ENCODE measurements at regions not wholly inside any gene's neighbourhood (a gene's known extent, or its start where the extent isn't known, plus 50 kb on each side); places are given as distances from the start of the nearest gene placed in this dataset.

DNA sequence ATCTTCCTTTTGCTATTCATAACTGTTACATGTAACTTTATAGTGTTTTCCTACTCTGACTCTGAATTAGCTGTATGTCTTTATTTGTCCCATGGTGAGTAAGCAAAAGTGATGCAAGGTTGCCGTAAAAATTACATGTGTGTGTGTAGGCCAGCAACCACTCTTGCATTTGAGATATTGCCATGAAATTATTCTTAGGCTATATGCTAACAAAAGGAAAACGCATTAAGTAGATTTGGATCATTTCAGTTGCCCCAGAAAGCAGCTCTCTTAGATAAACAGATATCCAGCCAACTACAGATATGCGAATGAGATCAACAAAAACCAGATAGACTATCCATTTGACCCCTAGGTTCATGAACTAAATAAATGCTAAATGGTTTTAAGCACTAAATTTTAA, 73.6 kb downstream of the CYLC2 start:
- Histone ChIP-seq H4K91ac (ENCODE audit: low read length) (no peak overlapping the region), H3K4me3 (ENCODE audit: insufficient read depth in 1 of 2, low read depth in 1 of 2, low read length in 2 of 2) (no peak overlapping the region), H2AK5ac (ENCODE audit: low read length, severe bottlenecking) (no peak overlapping the region), H2BK120ac (ENCODE audit: low read depth, low read length) (no peak overlapping the region), H2BK15ac (ENCODE audit: low read depth, poor library complexity, severe bottlenecking) (no peak overlapping the region), H3K9me3 (ENCODE audit: control insufficient read depth, low read length) (peaks cover 2% of the 10 kb centered on the region), H3K18ac (ENCODE audit: low read depth in 1 of 2, low read length in 2 of 2) (no peak overlapping the region), H3K27me3 (ENCODE audit: control insufficient read depth in 1 of 2, insufficient read depth in 1 of 2, low read length in 2 of 2) (no peaks in the 10 kb centered on the region), H3K79me1 (replicated peaks; ENCODE audit: low read length, poor library complexity, severe bottlenecking) (no peaks in the 10 kb centered on the region), H3K14ac (ENCODE audit: low read length in 2 of 2) (no peak overlapping the region), H3K36me3 (ENCODE audit: control insufficient read depth in 1 of 2, insufficient read depth in 2 of 2, low read depth in 1 of 2, low read length in 2 of 2) (no peaks in the 10 kb centered on the region), H2BK5ac (ENCODE audit: low read depth, low read length, poor library complexity, severe bottlenecking) (no peak overlapping the region), H3K4me2 (ENCODE audit: low read length, poor library complexity, severe bottlenecking) (no peak overlapping the region), H2BK12ac (ENCODE audit: low read length in 2 of 2) (no peak overlapping the region), H3K9ac (ENCODE audit: low read length) (no peak overlapping the region), H3K4ac (ENCODE audit: low read depth in 1 of 2, low read length in 2 of 2) (no peak overlapping the region), H3K4me1 (ENCODE audit: control insufficient read depth, insufficient read depth, low read depth, low read length) (no peaks in the 10 kb centered on the region), H4K8ac (ENCODE audit: low read length) (no peak overlapping the region), H3K23ac (ENCODE audit: low read length in 2 of 2) (no peak overlapping the region), H2AFZ (ENCODE audit: low read depth, low read length) (no peak overlapping the region), H3K27ac (ENCODE audit: low read length, poor library complexity, severe bottlenecking) (no peak overlapping the region)
- DNase-seq = no peak
- WGBS = 97% methylated on average over 2 of the region's 3 CpGs

DNA sequence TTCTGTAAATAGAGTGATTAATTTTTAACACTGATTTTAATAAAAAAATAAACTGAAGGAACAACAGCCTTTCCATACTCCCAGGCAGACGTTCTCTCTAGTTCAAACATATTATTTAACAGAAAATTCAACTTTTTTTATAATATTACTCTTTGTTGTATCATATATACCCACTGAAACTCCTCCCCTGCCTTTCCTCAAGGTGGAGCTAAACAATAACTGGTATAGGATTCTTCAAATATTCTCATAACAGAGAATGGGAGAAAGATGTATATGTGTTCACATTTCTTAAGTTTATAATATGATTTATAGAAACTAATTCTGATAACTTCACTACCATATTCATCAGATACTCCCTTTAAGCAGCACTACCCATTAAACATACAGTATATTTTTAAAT, 83.4 kb downstream of the CYLC2 start:
- no peak for DNase-seq
- Histone ChIP-seq H4K91ac (ENCODE audit: low read length) (no peak overlapping the region), H2BK120ac (ENCODE audit: low read depth, low read length) (no peak overlapping the region), H3K4me1 (ENCODE audit: control insufficient read depth, insufficient read depth, low read depth, low read length) (no peaks in the 10 kb centered on the region), H2BK5ac (ENCODE audit: low read depth, low read length, poor library complexity, severe bottlenecking) (no peak overlapping the region), H3K4ac (ENCODE audit: low read depth in 1 of 2, low read length in 2 of 2) (no peak overlapping the region), H2AFZ (ENCODE audit: low read depth, low read length) (no peak overlapping the region), H2BK15ac (ENCODE audit: low read depth, poor library complexity, severe bottlenecking) (no peak overlapping the region), H4K8ac (ENCODE audit: low read length) (no peak overlapping the region), H3K27me3 (ENCODE audit: control insufficient read depth in 1 of 2, insufficient read depth in 1 of 2, low read length in 2 of 2) (no peaks in the 10 kb centered on the region), H2BK12ac (ENCODE audit: low read length in 2 of 2) (no peak overlapping the region), H3K79me1 (replicated peaks; ENCODE audit: low read length, poor library complexity, severe bottlenecking) (no peaks in the 10 kb centered on the region), H3K9me3 (ENCODE audit: control insufficient read depth, low read length) (peaks cover 8% of the 10 kb centered on the region), H3K14ac (ENCODE audit: low read length in 2 of 2) (no peak overlapping the region), H3K36me3 (ENCODE audit: control insufficient read depth in 1 of 2, insufficient read depth in 2 of 2, low read depth in 1 of 2, low read length in 2 of 2) (no peaks in the 10 kb centered on the region), H3K27ac (ENCODE audit: low read length, poor library complexity, severe bottlenecking) (no peak overlapping the region), H2AK5ac (ENCODE audit: low read length, severe bottlenecking) (no peak overlapping the region), H3K4me2 (ENCODE audit: low read length, poor library complexity, severe bottlenecking) (no peak overlapping the region), H3K23ac (ENCODE audit: low read length in 2 of 2) (no peak overlapping the region), H3K18ac (ENCODE audit: low read depth in 1 of 2, low read length in 2 of 2) (no peak overlapping the region), H3K4me3 (ENCODE audit: insufficient read depth in 1 of 2, low read depth in 1 of 2, low read length in 2 of 2) (no peak overlapping the region), H3K9ac (ENCODE audit: low read length) (no peak overlapping the region)
- no CpG with 5 or more reads among the region's 1 CpG for WGBS

DNA sequence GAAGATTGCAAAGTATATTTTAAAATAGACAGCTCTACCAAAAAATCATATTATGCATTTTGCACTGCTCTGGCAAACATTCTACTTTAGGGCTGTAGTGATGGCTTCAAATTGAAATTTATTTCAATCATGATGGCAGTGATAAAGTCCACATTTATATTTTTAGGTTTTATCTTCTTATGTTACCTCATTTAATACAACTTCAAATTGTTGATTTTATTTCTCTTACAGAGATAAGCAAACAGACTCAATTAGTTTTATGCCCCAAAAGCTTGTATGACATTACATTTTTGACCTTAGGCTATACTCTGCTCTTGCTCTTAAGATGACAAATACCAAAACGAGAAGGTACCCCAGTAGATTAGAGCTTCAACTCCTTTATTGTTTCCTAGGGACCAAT, 87.4 kb downstream of the CYLC2 start:
- Histone ChIP-seq H3K4me2 (ENCODE audit: low read length, poor library complexity, severe bottlenecking) (no peak overlapping the region), H2BK12ac (ENCODE audit: low read length in 2 of 2) (no peak overlapping the region), H3K79me1 (replicated peaks; ENCODE audit: low read length, poor library complexity, severe bottlenecking) (no peaks in the 10 kb centered on the region), H4K8ac (ENCODE audit: low read length) (no peak overlapping the region), H4K91ac (ENCODE audit: low read length) (no peak overlapping the region), H3K9me3 (ENCODE audit: control insufficient read depth, low read length) (peaks cover 2% of the 10 kb centered on the region), H3K23ac (ENCODE audit: low read length in 2 of 2) (no peak overlapping the region), H2BK120ac (ENCODE audit: low read depth, low read length) (no peak overlapping the region), H3K18ac (ENCODE audit: low read depth in 1 of 2, low read length in 2 of 2) (no peak overlapping the region), H2BK5ac (ENCODE audit: low read depth, low read length, poor library complexity, severe bottlenecking) (no peak overlapping the region), H3K4ac (ENCODE audit: low read depth in 1 of 2, low read length in 2 of 2) (no peak overlapping the region), H3K14ac (ENCODE audit: low read length in 2 of 2) (no peak overlapping the region), H3K27ac (ENCODE audit: low read length, poor library complexity, severe bottlenecking) (no peak overlapping the region), H3K4me3 (ENCODE audit: insufficient read depth in 1 of 2, low read depth in 1 of 2, low read length in 2 of 2) (no peak overlapping the region), H3K4me1 (ENCODE audit: control insufficient read depth, insufficient read depth, low read depth, low read length) (no peaks in the 10 kb centered on the region), H2AFZ (ENCODE audit: low read depth, low read length) (no peak overlapping the region), H2BK15ac (ENCODE audit: low read depth, poor library complexity, severe bottlenecking) (no peak overlapping the region), H3K27me3 (ENCODE audit: control insufficient read depth in 1 of 2, insufficient read depth in 1 of 2, low read length in 2 of 2) (no peaks in the 10 kb centered on the region), H3K9ac (ENCODE audit: low read length) (no peak overlapping the region), H2AK5ac (ENCODE audit: low read length, severe bottlenecking) (no peak overlapping the region), H3K36me3 (ENCODE audit: control insufficient read depth in 1 of 2, insufficient read depth in 2 of 2, low read depth in 1 of 2, low read length in 2 of 2) (no peaks in the 10 kb centered on the region)
- DNase-seq = no peak
- no CpG with 5 or more reads among the region's 1 CpG for WGBS

DNA sequence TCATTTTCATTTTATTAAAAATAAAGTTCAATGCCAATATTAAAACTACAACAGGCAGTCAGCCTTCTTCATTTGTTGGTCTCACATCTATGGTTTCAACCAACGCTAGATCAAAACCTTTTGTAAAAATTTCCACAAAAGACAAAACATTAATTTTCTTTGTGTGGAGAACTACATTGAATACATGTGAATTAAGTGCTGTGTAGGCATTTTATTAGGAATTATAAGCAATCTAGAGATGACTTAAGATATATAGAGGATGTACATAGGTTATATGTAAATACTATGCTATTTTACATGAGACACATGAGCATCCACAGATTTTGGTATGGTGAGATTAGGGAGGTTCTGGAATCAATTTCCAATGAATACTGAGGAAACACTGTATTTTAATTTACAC, 94.2 kb downstream of the CYLC2 start:
- H2BK5ac ChIP-seq (ENCODE audit: low read depth, low read length, poor library complexity, severe bottlenecking) = no peak overlapping the region
- no peak overlapping the region for H3K4me3 ChIP-seq (ENCODE audit: insufficient read depth in 1 of 2, low read depth in 1 of 2, low read length in 2 of 2)
- no peak overlapping the region for H2BK120ac ChIP-seq (ENCODE audit: low read depth, low read length)
- H3K18ac ChIP-seq (ENCODE audit: low read depth in 1 of 2, low read length in 2 of 2) = no peak overlapping the region
- H3K4me1 ChIP-seq (ENCODE audit: control insufficient read depth, insufficient read depth, low read depth, low read length) = no peaks in the 10 kb centered on the region
- no peak overlapping the region for H4K91ac ChIP-seq (ENCODE audit: low read length)
- H2AFZ ChIP-seq (ENCODE audit: low read depth, low read length) = no peak overlapping the region
- peaks cover 10% of the 10 kb centered on the region for H3K9me3 ChIP-seq (ENCODE audit: control insufficient read depth, low read length)
- H3K23ac ChIP-seq (ENCODE audit: low read length in 2 of 2) = no peak overlapping the region
- DNase-seq = no peak
- H3K79me1 ChIP-seq (replicated peaks; ENCODE audit: low read length, poor library complexity, severe bottlenecking) = no peaks in the 10 kb centered on the region
- no peaks in the 10 kb centered on the region for H3K27me3 ChIP-seq (ENCODE audit: control insufficient read depth in 1 of 2, insufficient read depth in 1 of 2, low read length in 2 of 2)
- no peak overlapping the region for H3K4me2 ChIP-seq (ENCODE audit: low read length, poor library complexity, severe bottlenecking)
- no peak overlapping the region for H2BK15ac ChIP-seq (ENCODE audit: low read depth, poor library complexity, severe bottlenecking)
- H4K8ac ChIP-seq (ENCODE audit: low read length) = no peak overlapping the region
- no peak overlapping the region for H2BK12ac ChIP-seq (ENCODE audit: low read length in 2 of 2)
- H3K4ac ChIP-seq (ENCODE audit: low read depth in 1 of 2, low read length in 2 of 2) = no peak overlapping the region
- H3K36me3 ChIP-seq (ENCODE audit: control insufficient read depth in 1 of 2, insufficient read depth in 2 of 2, low read depth in 1 of 2, low read length in 2 of 2) = no peaks in the 10 kb centered on the region
- no peak overlapping the region for H3K27ac ChIP-seq (ENCODE audit: low read length, poor library complexity, severe bottlenecking)
- H3K14ac ChIP-seq (ENCODE audit: low read length in 2 of 2) = no peak overlapping the region
- H3K9ac ChIP-seq (ENCODE audit: low read length) = no peak overlapping the region
- no peak overlapping the region for H2AK5ac ChIP-seq (ENCODE audit: low read length, severe bottlenecking)
- WGBS = 100% methylated on average over 1 of the region's 1 CpG
